H1 (cell line): ENCODE measurements at regions not wholly inside any gene's neighbourhood (a gene's known extent, or its start where the extent isn't known, plus 50 kb on each side); places are given as distances from the start of the nearest gene placed in this dataset.

ENCODE experiments used
- CTCF ChIA-PET: fragments of 300-600 bp; sonication (Branson Sonifier 250); formaldehyde crosslinking; loops from one replicate; lab custom pipeline; 2021; ENCODE audit not compliant: partially characterized antibody; lab: Charles Lee
- POLR2A ChIA-PET: fragments of 300-600 bp; sonication (Branson Sonifier 250); formaldehyde crosslinking; loops from one replicate; lab custom pipeline; 2021; ENCODE audit warnings: inconsistent platforms; ENCODE audit not compliant: partially characterized antibody; lab: Charles Lee
- DNase-seq, 2 experiments: peaks; one replicate each; pipeline versions ENCODE4 v3.0.0 to v3.0.0-alpha.2; 2010 to 2022; ENCODE audit warnings: low spot score in 2 of 2, low read depth in 1 of 2, mixed read lengths in 1 of 2
- FAIRE-seq: peaks from 2 replicates; lab custom pipeline; 2011; peaks lifted over from hg19 to GRCh38; lab: Jason Lieb, UNC
- H2AFZ ChIP-seq: 2 replicates; pipeline ENCODE4 v1.8.1; 2012; ENCODE audit warnings: low read length, inconsistent platforms
- H2AK5ac ChIP-seq: 2 replicates; pipeline ENCODE4 v1.6.1; 2013; ENCODE audit warnings: low read depth, low read length
- H2BK120ac ChIP-seq: replicated peaks from 2 replicates; pipeline ENCODE3; 2013; ENCODE audit warnings: low read depth, low read length, inconsistent platforms
- H2BK12ac ChIP-seq: 2 replicates; pipeline ENCODE4 v1.6.1; 2013; ENCODE audit warnings: low read depth, low read length
- H2BK15ac ChIP-seq: 2 replicates; pipeline ENCODE4 v1.6.1; 2013; ENCODE audit warnings: low read length
- H2BK20ac ChIP-seq: 2 replicates; pipeline ENCODE4 v1.6.1; 2013; ENCODE audit warnings: low read length
- H2BK5ac ChIP-seq: 2 replicates; pipeline ENCODE4 v1.6.1; 2013; ENCODE audit warnings: low read depth, low read length
- H3K14ac ChIP-seq: 2 replicates; pipeline ENCODE4 v1.6.1; 2013; ENCODE audit warnings: inconsistent platforms; ENCODE audit not compliant: insufficient read length
- H3K18ac ChIP-seq: 2 replicates; pipeline ENCODE4 v1.6.1; 2013; ENCODE audit warnings: low read length; ENCODE audit errors: extremely low read depth
- H3K23ac ChIP-seq: 2 replicates; pipeline ENCODE4 v1.6.1; 2013; ENCODE audit warnings: inconsistent platforms; ENCODE audit not compliant: insufficient read length
- H3K23me2 ChIP-seq: 2 replicates; pipeline ENCODE4 v1.6.1; 2013; ENCODE audit warnings: low read depth, low read length
- H3K27ac ChIP-seq: 2 replicates; pipeline ENCODE4 v1.6.1; 2011; ENCODE audit warnings: low read depth, low read length, inconsistent platforms
- H3K27me3 ChIP-seq, 4 experiments: replicated peaks in 1 of 4; 1 replicate in 1 of 4; 2 replicates in 3 of 4; pipeline versions ENCODE4 v1.6.1 to v1.8.1; 2011 to 2013; ENCODE audit warnings: low read length in 3 of 4, mild to moderate bottlenecking in 3 of 4, inconsistent platforms in 2 of 4, mixed read lengths in 2 of 4, moderate library complexity in 1 of 4; ENCODE audit not compliant: control insufficient read depth in 3 of 4, insufficient read depth in 3 of 4; ENCODE audit errors: extremely low read depth in 1 of 4
- H3K36me3 ChIP-seq, 4 experiments: 2 replicates each; pipeline versions ENCODE4 v1.6.1 to v1.8.1; 2011 to 2013; ENCODE audit warnings: mild to moderate bottlenecking in 4 of 4, low read length in 3 of 4, moderate library complexity in 2 of 4, control low read depth in 1 of 4, inconsistent platforms in 1 of 4; ENCODE audit not compliant: insufficient read depth in 4 of 4, control insufficient read depth in 2 of 4
- H3K4ac ChIP-seq: replicated peaks from 2 replicates; pipeline ENCODE3; 2013; ENCODE audit warnings: low read length, low read depth, mixed read lengths, inconsistent platforms; ENCODE audit not compliant: insufficient read length
- H3K4me1 ChIP-seq, 4 experiments: replicated peaks in 1 of 4; 1 replicate in 1 of 4; 2 replicates in 3 of 4; pipeline versions ENCODE4 v1.6.1 to v1.8.1; 2011 to 2013; ENCODE audit warnings: low read length in 3 of 4, inconsistent platforms in 2 of 4, mixed read lengths in 1 of 4; ENCODE audit not compliant: insufficient read depth in 4 of 4, control insufficient read depth in 3 of 4
- H3K4me2 ChIP-seq, 2 experiments: 2 replicates each; pipeline versions ENCODE4 v1.6.1 to v1.8.1; 2011 to 2013; ENCODE audit warnings: low read depth in 2 of 2, low read length in 2 of 2, control low read depth in 1 of 2, inconsistent platforms in 1 of 2, mild to moderate bottlenecking in 1 of 2; ENCODE audit not compliant: insufficient read depth in 1 of 2
- H3K4me3 ChIP-seq, 4 experiments: fragments of 200-600, 300-600 bp in 1 of 4; sonication (generic), shearing (Covaris generic), sonication (Bioruptor Twin) in 1 of 4; 2 replicates each; pipeline versions ENCODE4 v1.5.1 to v1.8.1; 2011 to 2016; ENCODE audit warnings: low read length in 4 of 4, low read depth in 3 of 4, control low read depth in 2 of 4, inconsistent platforms in 2 of 4, mild to moderate bottlenecking in 2 of 4, mixed read lengths in 1 of 4, moderate library complexity in 1 of 4; ENCODE audit not compliant: insufficient read depth in 2 of 4; ENCODE audit errors: extremely low read depth in 1 of 4
- H3K56ac ChIP-seq: replicated peaks from 2 replicates; pipeline ENCODE3; 2013; ENCODE audit warnings: low read depth, mild to moderate bottlenecking, mixed read lengths, low read length, inconsistent platforms; ENCODE audit not compliant: insufficient read length
- H3K79me1 ChIP-seq: 2 replicates; pipeline ENCODE4 v1.6.1; 2013; ENCODE audit warnings: low read depth, low read length, control low read depth
- H3K79me2 ChIP-seq, 2 experiments: 2 replicates each; pipeline versions ENCODE4 v1.6.1 to v1.8.1; 2012 to 2013; ENCODE audit warnings: low read length in 2 of 2, mild to moderate bottlenecking in 2 of 2, inconsistent platforms in 1 of 2; ENCODE audit not compliant: insufficient read depth in 2 of 2, control insufficient read depth in 1 of 2
- H3K9ac ChIP-seq, 4 experiments: replicated peaks in 1 of 4; 1 replicate in 1 of 4; 2 replicates in 3 of 4; pipeline versions ENCODE4 v1.6.1 to v1.8.1; 2011 to 2013; ENCODE audit warnings: low read depth in 3 of 4, low read length in 3 of 4, control low read depth in 2 of 4, mild to moderate bottlenecking in 2 of 4, moderate library complexity in 2 of 4, inconsistent platforms in 1 of 4; ENCODE audit errors: extremely low read depth in 1 of 4
- H3K9me3 ChIP-seq, 2 experiments: 2 replicates each; pipeline versions ENCODE4 v1.6.1 to v1.8.1; 2012 to 2013; ENCODE audit warnings: mild to moderate bottlenecking in 2 of 2, moderate library complexity in 2 of 2, control low read depth in 1 of 2, inconsistent platforms in 1 of 2, low read depth in 1 of 2, low read length in 1 of 2, mixed read lengths in 1 of 2; ENCODE audit not compliant: insufficient read depth in 2 of 2
- H4K20me1 ChIP-seq, 2 experiments: replicated peaks in 1 of 2; 2 replicates each; pipeline versions ENCODE3 to v1.8.1; 2011 to 2013; ENCODE audit warnings: inconsistent platforms in 2 of 2, low read length in 2 of 2, mild to moderate bottlenecking in 1 of 2; ENCODE audit not compliant: insufficient read depth in 2 of 2, control insufficient read depth in 1 of 2
- H4K5ac ChIP-seq: 2 replicates; pipeline ENCODE4 v1.6.1; 2013; ENCODE audit warnings: low read length, low read depth, mixed read lengths, inconsistent platforms; ENCODE audit not compliant: insufficient read length
- H4K8ac ChIP-seq: 2 replicates; pipeline ENCODE4 v1.8.0; 2013; ENCODE audit warnings: mild to moderate bottlenecking, moderate library complexity, low read length, inconsistent platforms; ENCODE audit not compliant: insufficient read depth; ENCODE audit errors: extremely low read depth
- H4K91ac ChIP-seq: replicated peaks from 2 replicates; pipeline ENCODE3; 2013; ENCODE audit warnings: low read length, mixed read lengths, inconsistent platforms; ENCODE audit not compliant: insufficient read length
- ATF2 ChIP-seq: IDR thresholded peaks from 2 replicates; pipeline ENCODE4 v1.6.1; 2012; ENCODE audit warnings: low read length, inconsistent platforms
- CEBPB ChIP-seq: IDR thresholded peaks from 2 replicates; pipeline ENCODE4 v1.6.1; 2012; ENCODE audit warnings: low read depth, low read length
- CHD2 ChIP-seq: IDR thresholded peaks from 2 replicates; pipeline ENCODE4 v1.6.1; 2012; ENCODE audit warnings: low read length, improper control_type of control experiment
- GTF2F1 ChIP-seq: IDR thresholded peaks from 2 replicates; pipeline ENCODE4 v1.6.1; 2012; ENCODE audit warnings: low read depth, low read length, improper control_type of control experiment, borderline replicate concordance
- PHF8 ChIP-seq: fragments of 200-600 bp; sonication (generic); conservative IDR thresholded peaks from 2 replicates; pipeline ENCODE4 v1.7.1; 2012; ENCODE audit warnings: low read depth, mild to moderate bottlenecking, inconsistent platforms, low read length, moderate library complexity
- POLR2A ChIP-seq, 2 experiments: IDR thresholded peaks; 1 replicate in 1 of 2; 2 replicates in 1 of 2; pipeline ENCODE4 v1.6.1; 2011; ENCODE audit warnings: low read depth in 2 of 2, low read length in 2 of 2, mild to moderate bottlenecking in 2 of 2; ENCODE audit errors: control extremely low read depth in 1 of 2
- RFX5 ChIP-seq: IDR thresholded peaks from 2 replicates; pipeline ENCODE4 v1.6.1; 2011; ENCODE audit warnings: low read depth, low read length, improper control_type of control experiment, borderline replicate concordance
- SIN3A ChIP-seq, 2 experiments: IDR thresholded peaks in 1 of 2; conservative IDR thresholded peaks in 1 of 2; 2 replicates each; pipeline ENCODE4 v1.6.1; 2011 to 2012; ENCODE audit warnings: low read length in 2 of 2, improper control_type of control experiment in 1 of 2, low read depth in 1 of 2, mild to moderate bottlenecking in 1 of 2
- SIX5 ChIP-seq: IDR thresholded peaks from 2 replicates; pipeline ENCODE4 v1.6.1; 2011; ENCODE audit warnings: mild to moderate bottlenecking, low read depth, low read length
- YY1 ChIP-seq: IDR thresholded peaks from 2 replicates; pipeline ENCODE4 v1.6.1; 2011; ENCODE audit warnings: low read depth, mild to moderate bottlenecking, low read length
- WGBS, 2 experiments: shearing (Covaris generic) in 1 of 2; methylation state at CpG; one replicate each; pipeline versions ENCODE4 v1.1.6 to v1.1.7; 2013 to 2015; ENCODE audit warnings: low lambda C conversion rate in 2 of 2, mixed read lengths in 2 of 2, inconsistent platforms in 1 of 2, low coverage in 1 of 2, missing lambda C conversion rate in 1 of 2; ENCODE audit not compliant: insufficient replicate concordance in 2 of 2, insufficient coverage in 1 of 2, insufficient read length in 1 of 2; ENCODE audit errors: extremely low coverage in 1 of 2, missing lambda C conversion rate in 1 of 2; 5-methylcytosine and 5-hydroxymethylcytosine counted together

GRCh38 chr7:9958486-9958885 is 1015.2 kb upstream of the PHF14 start:
- Histone ChIP-seq H2AFZ (no peak overlapping the region), H3K9ac (no peak overlapping the region), H2BK20ac (no peak overlapping the region), H3K27me3 (no peaks in the 10 kb centered on the region), H3K56ac (no peak overlapping the region), H3K79me1 (no peaks in the 10 kb centered on the region), H3K4me2 (no peak overlapping the region), H4K20me1 (no peaks in the 10 kb centered on the region), H3K36me3 (no peaks in the 10 kb centered on the region), H2BK15ac (no peak overlapping the region), H3K4me1 (no peaks in the 10 kb centered on the region; a peak in 1 of 7 replicates), H3K18ac (no peak overlapping the region), H2BK12ac (no peak overlapping the region), H3K79me2 (no peaks in the 10 kb centered on the region), H4K5ac (no peak overlapping the region), H3K4ac (no peak overlapping the region), H3K23ac (no peak overlapping the region), H2AK5ac (no peak overlapping the region), H2BK120ac (no peak overlapping the region), H4K91ac (no peak overlapping the region), H3K9me3 (no peaks in the 10 kb centered on the region), H4K8ac (no peak overlapping the region), H3K23me2 (no peaks in the 10 kb centered on the region), H3K27ac (no peak overlapping the region), H2BK5ac (no peak overlapping the region), H3K4me3 (no peak overlapping the region), H3K14ac (no peak overlapping the region)
- DNase-seq (no peak), FAIRE-seq (no peak)
- WGBS, 2 experiments, result 87% methylated on average over 5 of the region's 5 CpGs; no CpG with 5 or more reads in 1 of the 2 experiments
- TF ChIP-seq GTF2F1 (no peak), SIX5 (no peak), CEBPB (no peak), YY1 (no peak), RFX5 (no peak), ATF2 (no peak), SIN3A (conservative IDR thresholded peaks at IDR 0.05 in 1 of 2, IDR thresholded peaks at IDR 0.05 in 1 of 2; ENCODE audit: low read depth in 1 of 2, low read length in 2 of 2) (no peak), POLR2A (IDR thresholded peaks at IDR 0.05; ENCODE audit: control extremely low read depth in 1 of 2, low read depth in 2 of 2, low read length in 2 of 2) (no peak), PHF8 (no peak), CHD2 (no peak)
- POLR2A ChIA-PET, result no interaction called here
- CTCF ChIA-PET, result interaction anchor here (0.6 kb wide), 1 partner anchor 865 kb away, joined by 3 read pairs; no protein-coding TSS in a partner anchor
